ENCODE measurements at regions not wholly inside any gene's neighbourhood (a gene's known extent, or its start where the extent isn't known, plus 50 kb on each side); places are given as distances from the start of the nearest gene placed in this dataset.

DNA sequence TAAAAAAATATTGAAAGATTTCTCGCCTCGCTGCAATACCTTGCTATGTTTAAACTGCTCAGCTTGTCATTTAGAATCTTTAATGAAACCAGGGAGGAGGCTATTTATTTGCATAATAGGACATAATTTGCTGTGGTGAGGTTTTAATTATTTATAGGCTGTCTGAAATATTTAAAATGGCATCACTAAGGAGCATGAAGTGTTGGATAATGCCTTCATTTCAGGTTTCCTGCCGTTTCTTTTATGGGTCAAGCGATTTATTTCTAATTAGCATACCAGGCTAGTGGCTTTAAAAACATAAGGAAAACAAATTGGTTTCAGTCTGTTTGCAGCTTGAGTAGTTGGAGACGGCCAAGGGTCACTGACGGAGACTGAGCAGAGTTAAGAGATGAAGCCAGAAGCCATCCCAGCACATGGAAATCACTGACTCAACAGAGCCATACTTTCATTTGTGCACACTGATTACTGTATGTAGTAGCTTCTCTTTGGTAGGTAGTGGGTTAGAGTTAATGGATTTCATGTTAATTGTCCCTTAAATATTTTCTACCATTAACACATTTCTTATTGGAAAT lies 1962.4 kb upstream of the TENM3 start:
- H3K27ac ChIP-seq (ENCODE audit: low read depth, low read length) = no peak overlapping the region
- H3K27me3 ChIP-seq (ENCODE audit: control insufficient read depth in 3 of 3, insufficient read depth in 3 of 3, low read length in 3 of 3) = no peaks in the 10 kb centered on the region
- no peaks in the 10 kb centered on the region for H3K4me1 ChIP-seq (ENCODE audit: control insufficient read depth in 3 of 3, insufficient read depth in 3 of 3, low read length in 3 of 3)
- no peaks in the 10 kb centered on the region for H3K36me3 ChIP-seq (ENCODE audit: control insufficient read depth in 3 of 3, insufficient read depth in 3 of 3, low read length in 3 of 3)
- H3K9me3 ChIP-seq (ENCODE audit: control insufficient read depth in 3 of 3, low read length in 3 of 3) = no peaks in the 10 kb centered on the region
- no peak overlapping the region for H3K4me3 ChIP-seq (ENCODE audit: low read length in 3 of 3)
- no peak overlapping the region for H3K9ac ChIP-seq (ENCODE audit: low read depth in 1 of 3, low read length in 3 of 3)

DNA sequence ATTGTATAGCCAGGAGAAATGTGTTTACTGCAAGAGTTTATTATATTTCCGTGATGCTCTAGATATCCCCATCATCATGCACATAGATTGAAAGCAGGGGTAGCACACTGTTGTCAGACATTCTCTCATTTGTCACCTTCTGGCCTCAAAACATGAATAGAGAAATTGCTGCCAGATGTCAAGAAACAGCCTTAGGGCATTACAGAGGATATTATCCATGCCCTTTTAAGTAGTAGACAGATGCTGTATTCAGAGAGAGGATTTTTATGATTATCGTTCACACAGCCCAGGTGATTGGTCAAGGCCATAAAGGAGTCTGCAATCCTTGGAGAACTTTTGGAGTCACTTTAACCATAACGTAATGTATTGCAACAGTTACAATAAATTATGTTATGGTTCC lies 1961.5 kb upstream of the TENM3 start:
- Histone ChIP-seq H3K27me3 (ENCODE audit: control insufficient read depth in 3 of 3, insufficient read depth in 3 of 3, low read length in 3 of 3) (no peaks in the 10 kb centered on the region), H3K36me3 (ENCODE audit: control insufficient read depth in 3 of 3, insufficient read depth in 3 of 3, low read length in 3 of 3) (no peaks in the 10 kb centered on the region), H3K27ac (ENCODE audit: low read depth, low read length) (no peak overlapping the region), H3K4me3 (ENCODE audit: low read length in 3 of 3) (no peak overlapping the region), H3K9me3 (ENCODE audit: control insufficient read depth in 3 of 3, low read length in 3 of 3) (no peaks in the 10 kb centered on the region), H3K4me1 (ENCODE audit: control insufficient read depth in 3 of 3, insufficient read depth in 3 of 3, low read length in 3 of 3) (no peaks in the 10 kb centered on the region), H3K9ac (ENCODE audit: low read depth in 1 of 3, low read length in 3 of 3) (no peak overlapping the region)

DNA sequence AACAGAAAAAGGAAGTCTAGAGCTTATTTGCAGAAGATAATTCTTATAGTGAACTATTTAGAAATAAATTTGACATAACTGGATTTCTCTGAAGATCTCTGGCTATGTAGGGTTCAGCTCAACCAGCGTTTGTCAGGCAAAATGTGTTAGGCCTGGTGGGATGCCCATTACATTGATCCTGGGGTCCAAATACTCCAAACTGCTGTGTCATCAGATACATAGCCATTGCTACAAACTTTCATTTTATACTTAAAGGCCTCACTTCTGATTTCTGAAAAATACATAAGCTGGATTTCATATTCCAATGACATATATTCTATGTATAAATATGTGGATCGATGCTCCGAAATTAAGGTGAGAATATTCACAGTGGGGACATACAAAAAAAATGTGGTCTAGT lies 1958.9 kb upstream of the TENM3 start:
- Histone ChIP-seq H3K27me3 (ENCODE audit: control insufficient read depth in 3 of 3, insufficient read depth in 3 of 3, low read length in 3 of 3) (no peaks in the 10 kb centered on the region), H3K9me3 (ENCODE audit: control insufficient read depth in 3 of 3, low read length in 3 of 3) (no peaks in the 10 kb centered on the region), H3K4me1 (ENCODE audit: control insufficient read depth in 3 of 3, insufficient read depth in 3 of 3, low read length in 3 of 3) (no peaks in the 10 kb centered on the region), H3K36me3 (ENCODE audit: control insufficient read depth in 3 of 3, insufficient read depth in 3 of 3, low read length in 3 of 3) (no peaks in the 10 kb centered on the region), H3K4me3 (ENCODE audit: low read length in 3 of 3) (no peak overlapping the region), H3K9ac (ENCODE audit: low read depth in 1 of 3, low read length in 3 of 3) (no peak overlapping the region), H3K27ac (ENCODE audit: low read depth, low read length) (no peak overlapping the region)

DNA sequence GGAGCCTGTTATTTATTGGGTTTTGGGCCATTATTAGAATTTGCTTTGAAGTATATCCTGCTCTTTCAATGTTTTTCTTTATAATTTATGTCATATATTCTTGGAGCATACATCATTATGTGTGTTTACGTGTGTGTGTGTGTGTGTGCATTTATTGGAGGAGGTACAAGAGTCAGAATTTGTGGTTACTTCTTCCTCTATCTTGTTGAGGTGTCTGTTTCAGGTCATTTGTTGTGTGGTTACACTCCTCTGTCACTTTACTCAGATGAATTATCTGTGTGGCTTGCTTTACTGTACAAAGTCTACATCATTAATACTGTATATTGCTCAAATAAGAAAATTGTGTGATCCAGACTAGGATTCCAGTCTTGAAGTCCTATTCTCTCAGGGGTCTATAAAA lies 1957.4 kb upstream of the TENM3 start:
- Histone ChIP-seq H3K9ac (ENCODE audit: low read depth in 1 of 3, low read length in 3 of 3) (no peak overlapping the region), H3K9me3 (ENCODE audit: control insufficient read depth in 3 of 3, low read length in 3 of 3) (no peaks in the 10 kb centered on the region), H3K4me3 (ENCODE audit: low read length in 3 of 3) (no peak overlapping the region), H3K4me1 (ENCODE audit: control insufficient read depth in 3 of 3, insufficient read depth in 3 of 3, low read length in 3 of 3) (no peaks in the 10 kb centered on the region), H3K36me3 (ENCODE audit: control insufficient read depth in 3 of 3, insufficient read depth in 3 of 3, low read length in 3 of 3) (no peaks in the 10 kb centered on the region), H3K27ac (ENCODE audit: low read depth, low read length) (no peak overlapping the region), H3K27me3 (ENCODE audit: control insufficient read depth in 3 of 3, insufficient read depth in 3 of 3, low read length in 3 of 3) (no peaks in the 10 kb centered on the region)

DNA sequence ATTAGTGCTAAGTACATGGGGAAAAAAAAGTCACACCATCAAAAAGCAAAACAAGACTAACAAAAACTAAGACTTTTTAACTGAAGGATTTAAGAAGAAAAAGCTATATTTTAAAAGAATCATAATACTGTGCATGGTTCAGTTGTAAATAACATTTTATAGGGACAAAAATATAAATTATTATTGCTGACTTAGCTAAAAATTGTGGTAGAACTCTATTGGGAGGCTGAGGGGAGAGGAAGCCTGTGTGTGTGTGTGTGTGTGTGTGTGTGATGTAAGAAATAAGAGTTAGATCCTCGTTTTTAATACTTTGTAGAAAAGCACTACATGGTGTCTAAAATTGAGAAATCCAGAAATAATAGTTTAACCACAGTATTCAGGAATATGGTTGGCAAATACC lies 1950.9 kb upstream of the TENM3 start:
- H3K36me3 ChIP-seq (ENCODE audit: control insufficient read depth in 3 of 3, insufficient read depth in 3 of 3, low read length in 3 of 3) = no peaks in the 10 kb centered on the region
- no peak overlapping the region for H3K4me3 ChIP-seq (ENCODE audit: low read length in 3 of 3)
- no peaks in the 10 kb centered on the region for H3K9me3 ChIP-seq (ENCODE audit: control insufficient read depth in 3 of 3, low read length in 3 of 3)
- no peak overlapping the region for H3K27ac ChIP-seq (ENCODE audit: low read depth, low read length)
- no peak overlapping the region for H3K9ac ChIP-seq (ENCODE audit: low read depth in 1 of 3, low read length in 3 of 3)
- H3K4me1 ChIP-seq (ENCODE audit: control insufficient read depth in 3 of 3, insufficient read depth in 3 of 3, low read length in 3 of 3) = no peaks in the 10 kb centered on the region
- no peaks in the 10 kb centered on the region for H3K27me3 ChIP-seq (ENCODE audit: control insufficient read depth in 3 of 3, insufficient read depth in 3 of 3, low read length in 3 of 3)

DNA sequence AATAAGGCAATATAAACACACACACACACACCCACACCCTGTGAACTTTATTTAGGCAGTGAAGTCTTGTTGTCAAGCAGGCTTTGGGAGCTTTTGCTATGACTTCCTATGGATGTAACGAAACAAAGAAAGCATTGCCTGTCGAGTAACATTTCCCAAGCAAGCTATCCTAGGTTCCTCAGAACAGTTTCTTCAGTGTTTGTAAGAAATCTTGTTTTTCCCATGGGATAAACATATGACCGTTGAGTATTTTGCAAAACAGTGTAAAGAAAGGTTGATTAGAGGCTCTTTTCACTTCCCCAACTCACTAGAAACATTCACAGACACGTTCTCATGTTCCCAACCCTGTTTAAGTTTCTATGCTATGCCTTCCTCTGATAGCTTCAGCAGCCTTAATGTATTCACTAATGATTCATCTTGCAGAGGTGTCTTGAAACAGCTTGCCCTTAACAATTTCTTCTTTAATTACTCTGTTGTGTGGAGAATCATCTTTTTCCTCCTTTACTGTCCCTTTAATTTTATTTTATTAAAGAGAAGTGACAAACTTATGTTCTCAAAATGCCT lies 1947.1 kb upstream of the TENM3 start:
- H3K9ac ChIP-seq (ENCODE audit: low read depth in 1 of 3, low read length in 3 of 3) = no peak overlapping the region
- H3K27me3 ChIP-seq (ENCODE audit: control insufficient read depth in 3 of 3, insufficient read depth in 3 of 3, low read length in 3 of 3) = no peaks in the 10 kb centered on the region
- no peaks in the 10 kb centered on the region for H3K9me3 ChIP-seq (ENCODE audit: control insufficient read depth in 3 of 3, low read length in 3 of 3)
- no peaks in the 10 kb centered on the region for H3K4me1 ChIP-seq (ENCODE audit: control insufficient read depth in 3 of 3, insufficient read depth in 3 of 3, low read length in 3 of 3)
- no peak overlapping the region for H3K4me3 ChIP-seq (ENCODE audit: low read length in 3 of 3)
- no peaks in the 10 kb centered on the region for H3K36me3 ChIP-seq (ENCODE audit: control insufficient read depth in 3 of 3, insufficient read depth in 3 of 3, low read length in 3 of 3)
- no peak overlapping the region for H3K27ac ChIP-seq (ENCODE audit: low read depth, low read length)

DNA sequence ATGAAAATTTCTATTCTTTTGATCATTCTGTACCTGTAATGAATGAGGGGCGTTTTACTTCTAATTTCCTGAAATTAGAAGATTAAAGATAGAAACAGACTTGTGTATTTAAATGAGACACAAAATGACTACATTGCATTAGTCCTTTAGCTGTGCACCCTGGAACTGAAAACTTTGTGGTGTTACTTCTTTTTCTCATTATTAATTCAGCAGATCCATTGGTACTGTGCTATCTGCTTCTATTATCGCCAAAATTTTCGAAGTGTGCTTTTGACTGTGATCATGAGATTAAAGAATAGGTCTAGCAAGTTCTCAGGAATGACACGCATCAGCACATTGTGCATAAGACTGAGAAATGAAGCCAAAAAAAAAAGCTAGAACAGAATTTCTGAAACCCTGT lies 1938.9 kb upstream of the TENM3 start:
- Histone ChIP-seq H3K27ac (ENCODE audit: low read depth, low read length) (no peak overlapping the region), H3K9ac (ENCODE audit: low read depth in 1 of 3, low read length in 3 of 3) (no peak overlapping the region), H3K4me3 (ENCODE audit: low read length in 3 of 3) (no peak overlapping the region), H3K36me3 (ENCODE audit: control insufficient read depth in 3 of 3, insufficient read depth in 3 of 3, low read length in 3 of 3) (no peaks in the 10 kb centered on the region), H3K9me3 (ENCODE audit: control insufficient read depth in 3 of 3, low read length in 3 of 3) (no peaks in the 10 kb centered on the region), H3K27me3 (ENCODE audit: control insufficient read depth in 3 of 3, insufficient read depth in 3 of 3, low read length in 3 of 3) (no peaks in the 10 kb centered on the region), H3K4me1 (ENCODE audit: control insufficient read depth in 3 of 3, insufficient read depth in 3 of 3, low read length in 3 of 3) (no peaks in the 10 kb centered on the region)

DNA sequence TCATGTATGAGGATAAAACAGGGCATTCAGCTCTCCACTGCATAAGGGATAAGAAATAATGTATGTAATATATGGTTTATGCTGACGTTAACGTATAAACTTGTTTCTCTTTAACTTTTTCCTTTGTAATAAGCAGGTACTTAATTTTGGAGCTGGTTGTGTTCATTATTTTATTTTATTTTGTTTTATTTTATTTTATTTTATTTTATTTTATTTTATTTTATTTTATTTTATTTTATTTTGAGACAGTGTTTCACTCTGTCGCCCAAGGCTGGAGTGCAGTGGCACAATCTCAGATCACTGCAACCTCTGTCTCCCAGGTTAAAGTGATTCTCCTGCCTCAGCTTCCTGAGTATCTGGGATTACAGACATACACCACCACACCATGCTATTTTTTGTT lies 1932.6 kb upstream of the TENM3 start:
- no peak overlapping the region for H3K27ac ChIP-seq (ENCODE audit: low read depth, low read length)

DNA sequence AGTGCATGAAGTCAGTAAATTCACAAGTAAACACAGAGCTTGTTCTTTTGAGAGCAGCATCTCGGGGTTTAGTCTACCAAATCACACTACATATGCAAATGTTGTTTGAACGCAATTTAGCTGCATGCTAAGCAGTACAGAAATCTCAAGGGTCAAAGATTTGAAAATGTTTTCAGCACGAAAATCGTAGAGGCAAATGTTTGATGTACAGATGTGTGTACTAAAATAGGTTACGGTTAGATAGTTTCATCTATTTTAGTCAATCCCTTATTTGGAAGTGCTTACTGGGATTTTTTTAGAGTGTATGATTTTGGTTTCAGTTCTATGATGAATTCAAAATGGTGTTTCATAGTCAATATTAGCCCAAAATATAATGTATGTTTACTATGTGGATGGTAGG lies 1928.2 kb upstream of the TENM3 start:
- no peaks in the 10 kb centered on the region for H3K9me3 ChIP-seq (ENCODE audit: control insufficient read depth in 3 of 3, low read length in 3 of 3)
- no peaks in the 10 kb centered on the region for H3K4me1 ChIP-seq (ENCODE audit: control insufficient read depth in 3 of 3, insufficient read depth in 3 of 3, low read length in 3 of 3)
- no peaks in the 10 kb centered on the region for H3K36me3 ChIP-seq (ENCODE audit: control insufficient read depth in 3 of 3, insufficient read depth in 3 of 3, low read length in 3 of 3)
- H3K27me3 ChIP-seq (ENCODE audit: control insufficient read depth in 3 of 3, insufficient read depth in 3 of 3, low read length in 3 of 3) = no peaks in the 10 kb centered on the region
- H3K9ac ChIP-seq (ENCODE audit: low read depth in 1 of 3, low read length in 3 of 3) = no peak overlapping the region
- H3K4me3 ChIP-seq (ENCODE audit: low read length in 3 of 3) = no peak overlapping the region
- H3K27ac ChIP-seq (ENCODE audit: low read depth, low read length) = no peak overlapping the region

More for the DNA sequence above, 1932.6 kb upstream of the TENM3 start:
- H3K4me1 ChIP-seq (ENCODE audit: control insufficient read depth in 3 of 3, insufficient read depth in 3 of 3, low read length in 3 of 3) = no peaks in the 10 kb centered on the region
- no peaks in the 10 kb centered on the region for H3K27me3 ChIP-seq (ENCODE audit: control insufficient read depth in 3 of 3, insufficient read depth in 3 of 3, low read length in 3 of 3)
- H3K9me3 ChIP-seq (ENCODE audit: control insufficient read depth in 3 of 3, low read length in 3 of 3) = no peaks in the 10 kb centered on the region
- H3K36me3 ChIP-seq (ENCODE audit: control insufficient read depth in 3 of 3, insufficient read depth in 3 of 3, low read length in 3 of 3) = no peaks in the 10 kb centered on the region
- H3K9ac ChIP-seq (ENCODE audit: low read depth in 1 of 3, low read length in 3 of 3) = no peak overlapping the region
- H3K4me3 ChIP-seq (ENCODE audit: low read length in 3 of 3) = no peak overlapping the region

DNA sequence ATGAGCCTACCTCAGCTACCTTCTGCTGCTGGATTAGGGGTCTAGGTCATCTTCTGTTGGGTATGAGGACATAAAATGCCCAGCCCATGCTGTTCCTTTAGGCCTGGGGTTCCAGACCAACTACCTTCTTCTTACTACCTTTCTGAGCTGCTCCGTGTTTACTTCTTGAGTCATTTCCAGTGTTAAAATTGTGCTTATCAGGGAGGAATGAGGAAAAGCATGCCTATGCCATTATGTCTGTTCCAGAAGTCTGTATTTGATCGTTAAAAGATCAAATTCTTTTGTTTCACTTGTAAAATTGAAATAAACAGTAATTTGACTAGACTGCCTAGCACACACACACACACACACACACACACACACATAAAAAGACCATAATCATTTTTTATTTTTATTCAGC lies 1912.7 kb upstream of the TENM3 start:
- Histone ChIP-seq H3K4me1 (ENCODE audit: control insufficient read depth in 3 of 3, insufficient read depth in 3 of 3, low read length in 3 of 3) (no peaks in the 10 kb centered on the region), H3K4me3 (ENCODE audit: low read length in 3 of 3) (no peak overlapping the region), H3K36me3 (ENCODE audit: control insufficient read depth in 3 of 3, insufficient read depth in 3 of 3, low read length in 3 of 3) (no peaks in the 10 kb centered on the region), H3K9ac (ENCODE audit: low read depth in 1 of 3, low read length in 3 of 3) (no peak overlapping the region), H3K9me3 (ENCODE audit: control insufficient read depth in 3 of 3, low read length in 3 of 3) (no peaks in the 10 kb centered on the region), H3K27me3 (ENCODE audit: control insufficient read depth in 3 of 3, insufficient read depth in 3 of 3, low read length in 3 of 3) (no peaks in the 10 kb centered on the region), H3K27ac (ENCODE audit: low read depth, low read length) (no peak overlapping the region)

Measured in skeletal muscle tissue (tissue), 3 donors.